H9 (cell line): ENCODE measurements at regions not wholly inside any gene's neighbourhood (a gene's known extent, or its start where the extent isn't known, plus 50 kb on each side); places are given as distances from the start of the nearest gene placed in this dataset.

Experiments used
- DNase-seq: peaks from one replicate; pipeline ENCODE4 v3.0.0-alpha.2; 2017
- H2AFZ ChIP-seq: one replicate; pipeline ENCODE4 v1.6.1; 2013; ENCODE audit warnings: mild to moderate bottlenecking, low read length, control low read depth, moderate library complexity
- H2AK5ac ChIP-seq: 2 replicates; pipeline ENCODE4 v1.6.1; 2013; ENCODE audit warnings: low read length, control low read depth, mixed read lengths; ENCODE audit not compliant: insufficient read length
- H2BK120ac ChIP-seq: one replicate; pipeline ENCODE4 v1.6.1; 2013; ENCODE audit warnings: low read depth, mild to moderate bottlenecking, low read length, control low read depth, inconsistent platforms; ENCODE audit not compliant: poor library complexity, severe bottlenecking
- H2BK12ac ChIP-seq: 2 replicates; pipeline ENCODE4 v1.6.1; 2013; ENCODE audit warnings: low read length, control low read depth, mixed read lengths, low read depth; ENCODE audit not compliant: insufficient read length
- H2BK15ac ChIP-seq: 2 replicates; pipeline ENCODE4 v1.6.1; 2013; ENCODE audit warnings: low read depth, low read length, control low read depth
- H2BK20ac ChIP-seq: one replicate; pipeline ENCODE4 v1.6.1; 2013; ENCODE audit warnings: low read depth, mild to moderate bottlenecking, low read length, control low read depth, inconsistent platforms; ENCODE audit not compliant: poor library complexity, severe bottlenecking
- H2BK5ac ChIP-seq: 2 replicates; pipeline ENCODE4 v1.6.1; 2013; ENCODE audit warnings: low read length, control low read depth, mixed read lengths; ENCODE audit not compliant: insufficient read length
- H3K14ac ChIP-seq: 2 replicates; pipeline ENCODE4 v1.6.1; 2013; ENCODE audit warnings: low read length, control low read depth; ENCODE audit not compliant: insufficient read depth
- H3K18ac ChIP-seq: 2 replicates; pipeline ENCODE4 v1.6.1; 2013; ENCODE audit warnings: low read depth, mild to moderate bottlenecking, mixed read lengths, low read length, control low read depth; ENCODE audit not compliant: insufficient read length
- H3K23ac ChIP-seq: 2 replicates; pipeline ENCODE4 v1.6.1; 2013; ENCODE audit warnings: low read length, control low read depth, mixed read lengths, low read depth; ENCODE audit not compliant: insufficient read length
- H3K23me2 ChIP-seq: 2 replicates; pipeline ENCODE4 v1.6.1; 2013; ENCODE audit warnings: low read depth, mild to moderate bottlenecking, mixed read lengths, low read length, control low read depth; ENCODE audit not compliant: insufficient read length, poor library complexity, severe bottlenecking
- H3K27ac ChIP-seq: 2 replicates; pipeline ENCODE4 v1.5.1; 2013; ENCODE audit warnings: low read length, control low read depth, mixed read lengths, low read depth; ENCODE audit not compliant: insufficient read length
- H3K27me3 ChIP-seq: 2 replicates; pipeline ENCODE4 v1.6.1; 2013; ENCODE audit warnings: low read length, control low read depth, inconsistent platforms; ENCODE audit not compliant: insufficient read depth
- H3K4ac ChIP-seq: 2 replicates; pipeline ENCODE4 v1.6.1; 2013; ENCODE audit warnings: low read depth, mild to moderate bottlenecking, control low read depth, inconsistent platforms, low read length, moderate library complexity
- H3K4me1 ChIP-seq: 2 replicates; pipeline ENCODE4 v1.6.1; 2013; ENCODE audit warnings: low read length, control low read depth, inconsistent platforms; ENCODE audit not compliant: insufficient read depth
- H3K4me2 ChIP-seq: 2 replicates; pipeline ENCODE4 v1.6.1; 2013; ENCODE audit warnings: low read length, control low read depth, mixed read lengths; ENCODE audit not compliant: insufficient read length, insufficient read depth
- H3K56ac ChIP-seq: 2 replicates; pipeline ENCODE4 v1.6.1; 2013; ENCODE audit warnings: low read depth, mild to moderate bottlenecking, mixed read lengths, low read length, control low read depth; ENCODE audit not compliant: insufficient read length
- H3K79me1 ChIP-seq: 2 replicates; pipeline ENCODE4 v1.6.1; 2013; ENCODE audit warnings: low read depth, mild to moderate bottlenecking, moderate library complexity, low read length, control low read depth, inconsistent platforms; ENCODE audit not compliant: insufficient read depth, poor library complexity, severe bottlenecking
- H3K79me2 ChIP-seq: 2 replicates; pipeline ENCODE4 v1.6.1; 2013; ENCODE audit warnings: low read length, control low read depth, inconsistent platforms; ENCODE audit not compliant: insufficient read depth
- H3K9ac ChIP-seq: 2 replicates; pipeline ENCODE4 v1.6.1; 2013; ENCODE audit warnings: low read length, control low read depth, mixed read lengths; ENCODE audit not compliant: insufficient read length; ENCODE audit errors: extremely low read depth
- H3K9me3 ChIP-seq: one replicate; pipeline ENCODE4 v1.6.1; 2013; ENCODE audit warnings: low read depth, low read length, inconsistent platforms; ENCODE audit not compliant: control insufficient read depth
- H3T11ph ChIP-seq: one replicate; pipeline ENCODE4 v1.6.1; 2013; ENCODE audit warnings: mild to moderate bottlenecking, low read length, control low read depth, inconsistent platforms
- H4K20me1 ChIP-seq: one replicate; pipeline ENCODE4 v1.6.1; 2013; ENCODE audit not compliant: control insufficient read depth, insufficient read length, insufficient read depth
- H4K5ac ChIP-seq: 2 replicates; pipeline ENCODE4 v1.6.1; 2013; ENCODE audit warnings: low read depth, mild to moderate bottlenecking, mixed read lengths, low read length, control low read depth; ENCODE audit not compliant: insufficient read length
- H4K8ac ChIP-seq: replicated peaks from 2 replicates; pipeline ENCODE4 v1.6.1; 2013; ENCODE audit warnings: low read length, control low read depth, mixed read lengths, low read depth; ENCODE audit not compliant: insufficient read length
- H4K91ac ChIP-seq: 2 replicates; pipeline ENCODE4 v1.6.1; 2013; ENCODE audit warnings: low read depth, mild to moderate bottlenecking, moderate library complexity, mixed read lengths, low read length, control low read depth; ENCODE audit not compliant: insufficient read length
- H3K27ac Mint-ChIP-seq, 3 experiments: 2 replicates in 2 of 3; 3 replicates in 1 of 3; pipeline ENCODE4 v1.8.0; 2020 to 2021; ENCODE audit warnings: mixed read lengths in 3 of 3, mild to moderate bottlenecking in 1 of 3, moderate library complexity in 1 of 3
- H3K27me3 Mint-ChIP-seq: 2 replicates; pipeline ENCODE4 v1.8.0; 2021; ENCODE audit warnings: low read depth, mild to moderate bottlenecking, moderate library complexity, mixed read lengths
- H3K36me3 Mint-ChIP-seq, 3 experiments: 2 replicates in 2 of 3; 3 replicates in 1 of 3; pipeline ENCODE4 v1.8.0; 2020 to 2021; ENCODE audit warnings: low read depth in 3 of 3, mixed read lengths in 3 of 3; ENCODE audit not compliant: insufficient read depth in 1 of 3
- H3K4me1 Mint-ChIP-seq, 2 experiments: 2 replicates each; pipeline ENCODE4 v1.8.0; 2020; ENCODE audit warnings: mixed read lengths in 2 of 2
- H3K4me3 Mint-ChIP-seq, 2 experiments: 2 replicates in 1 of 2; 3 replicates in 1 of 2; pipeline ENCODE4 v1.8.0; 2020 to 2021; ENCODE audit warnings: mild to moderate bottlenecking in 2 of 2, mixed read lengths in 2 of 2, moderate library complexity in 1 of 2
- H3K9me3 Mint-ChIP-seq, 2 experiments: 2 replicates in 1 of 2; 3 replicates in 1 of 2; pipeline ENCODE4 v1.8.0; 2020; ENCODE audit warnings: mild to moderate bottlenecking in 2 of 2, mixed read lengths in 2 of 2, moderate library complexity in 1 of 2
- WGBS: extraction: QIAGEN DNeasy Blood & Tissue Kit; methylation state at CpG from one replicate; pipeline ENCODE4 v1.1.7; 2013; ENCODE audit warnings: missing lambda C conversion rate, low lambda C conversion rate, mixed read lengths; ENCODE audit not compliant: insufficient read length; ENCODE audit errors: extremely low coverage; 5-methylcytosine and 5-hydroxymethylcytosine counted together
- TF ChIP-seq, protein P1 (sequence below): fragments of 200-600 bp; sonication (generic); conservative IDR thresholded peaks from 3 replicates; pipeline ENCODE4 v1.8.0; 2021; ENCODE audit warnings: antibody characterized with exemption, mild to moderate bottlenecking

DNA sequence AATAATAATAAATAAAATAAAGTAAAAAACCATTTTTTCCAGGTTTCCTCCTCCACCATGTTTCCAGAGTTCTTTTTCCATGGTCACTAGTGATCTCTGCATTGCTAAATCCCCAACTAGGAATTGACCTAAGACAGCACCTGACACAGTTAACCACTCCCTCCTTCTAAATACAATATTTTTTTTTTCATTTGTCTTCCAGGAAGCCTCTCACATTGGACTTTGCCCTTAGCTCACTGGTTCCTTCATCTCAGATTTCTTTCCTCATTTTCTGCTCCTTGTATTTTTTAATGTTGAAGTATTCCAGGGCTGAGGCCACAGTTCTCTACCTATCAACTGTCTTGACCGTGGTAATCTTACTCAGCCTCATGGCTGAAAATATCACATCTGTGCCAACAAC, 187.3 kb upstream of the FAM241A start:
- Histone ChIP-seq H4K20me1 (no peaks in the 10 kb centered on the region), H3K4ac (no peak overlapping the region), H3K23ac (no peak overlapping the region), H3K56ac (no peak overlapping the region), H3T11ph (no peak overlapping the region), H2BK20ac (no peak overlapping the region), H3K9ac (no peak overlapping the region), H4K91ac (no peak overlapping the region), H3K27me3 (no peaks in the 10 kb centered on the region), H4K8ac (no peak overlapping the region), H4K5ac (no peak overlapping the region), H3K23me2 (no peaks in the 10 kb centered on the region), H3K4me1 (no peaks in the 10 kb centered on the region), H2BK15ac (no peak overlapping the region), H2BK5ac (no peak overlapping the region), H2BK12ac (no peak overlapping the region), H3K4me2 (no peak overlapping the region), H2AK5ac (no peak overlapping the region), H3K18ac (no peak overlapping the region), H2AFZ (no peak overlapping the region), H3K27ac (no peak overlapping the region), H3K79me1 (no peaks in the 10 kb centered on the region), H3K79me2 (no peaks in the 10 kb centered on the region), H2BK120ac (no peak overlapping the region), H3K14ac (no peak overlapping the region), H3K9me3 (no peaks in the 10 kb centered on the region)
- no CpG with 5 or more reads among the region's 1 CpG for WGBS
- H3K27ac Mint-ChIP-seq = no peak overlapping the region
- H3K4me1 Mint-ChIP-seq = no peaks in the 10 kb centered on the region
- no peaks in the 10 kb centered on the region for H3K36me3 Mint-ChIP-seq
- TF ChIP-seq, protein P1, sequence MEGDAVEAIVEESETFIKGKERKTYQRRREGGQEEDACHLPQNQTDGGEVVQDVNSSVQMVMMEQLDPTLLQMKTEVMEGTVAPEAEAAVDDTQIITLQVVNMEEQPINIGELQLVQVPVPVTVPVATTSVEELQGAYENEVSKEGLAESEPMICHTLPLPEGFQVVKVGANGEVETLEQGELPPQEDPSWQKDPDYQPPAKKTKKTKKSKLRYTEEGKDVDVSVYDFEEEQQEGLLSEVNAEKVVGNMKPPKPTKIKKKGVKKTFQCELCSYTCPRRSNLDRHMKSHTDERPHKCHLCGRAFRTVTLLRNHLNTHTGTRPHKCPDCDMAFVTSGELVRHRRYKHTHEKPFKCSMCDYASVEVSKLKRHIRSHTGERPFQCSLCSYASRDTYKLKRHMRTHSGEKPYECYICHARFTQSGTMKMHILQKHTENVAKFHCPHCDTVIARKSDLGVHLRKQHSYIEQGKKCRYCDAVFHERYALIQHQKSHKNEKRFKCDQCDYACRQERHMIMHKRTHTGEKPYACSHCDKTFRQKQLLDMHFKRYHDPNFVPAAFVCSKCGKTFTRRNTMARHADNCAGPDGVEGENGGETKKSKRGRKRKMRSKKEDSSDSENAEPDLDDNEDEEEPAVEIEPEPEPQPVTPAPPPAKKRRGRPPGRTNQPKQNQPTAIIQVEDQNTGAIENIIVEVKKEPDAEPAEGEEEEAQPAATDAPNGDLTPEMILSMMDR = no peak
- no peaks in the 10 kb centered on the region for H3K27me3 Mint-ChIP-seq
- H3K9me3 Mint-ChIP-seq = no peaks in the 10 kb centered on the region
- H3K4me3 Mint-ChIP-seq = no peak overlapping the region
- DNase-seq = no peak
